ENCODE measurements at regions not wholly inside any gene's neighbourhood (a gene's known extent, or its start where the extent isn't known, plus 50 kb on each side); places are given as distances from the start of the nearest gene placed in this dataset.

DNA sequence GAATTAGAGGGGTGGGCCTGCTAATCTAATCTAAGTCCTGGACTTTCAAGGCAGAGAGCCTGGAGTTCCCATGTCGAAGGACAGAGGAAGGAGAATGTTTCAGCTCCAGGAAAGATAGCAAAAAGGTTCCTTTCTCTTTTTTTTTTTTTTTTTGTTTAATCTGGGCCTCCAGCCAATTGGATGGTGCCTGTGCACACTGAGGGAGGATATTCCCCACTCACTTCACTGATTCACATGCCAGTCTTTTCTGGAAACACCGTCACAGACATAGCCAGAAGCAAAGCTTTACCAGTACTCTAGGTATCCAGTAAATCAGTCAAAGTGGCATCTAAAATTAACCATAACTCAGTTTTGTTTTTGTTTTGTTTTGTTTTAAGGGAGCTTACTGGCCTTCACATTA lies 721.1 kb downstream of the TENT5A start:
- no peaks in the 10 kb centered on the region for H3K27me3 ChIP-seq (ENCODE audit: insufficient read depth, poor library complexity, severe bottlenecking)
- no peak overlapping the region for H3K27ac ChIP-seq (replicated peaks)
- H3K4me3 ChIP-seq (replicated peaks; ENCODE audit: insufficient read depth, low read length): no peak overlapping the region
- DNase-seq (ENCODE audit: low read depth in 1 of 2, low spot score in 1 of 2): no peak
- TF ChIP-seq POLR2AphosphoS5 (IDR thresholded peaks at IDR 0.05; ENCODE audit: low read depth): no peak
- no peak for TF ChIP-seq CTCF (IDR thresholded peaks at IDR 0.05; ENCODE audit: insufficient read depth, low read length)
- no peak for TF ChIP-seq GABPA (IDR thresholded peaks at IDR 0.05; ENCODE audit: low read depth)
- TF ChIP-seq REST (IDR thresholded peaks at IDR 0.05; ENCODE audit: insufficient replicate concordance, low read depth): no peak
- no peak for TF ChIP-seq SPI1 (IDR thresholded peaks at IDR 0.05; ENCODE audit: borderline replicate concordance, low read depth)

DNA sequence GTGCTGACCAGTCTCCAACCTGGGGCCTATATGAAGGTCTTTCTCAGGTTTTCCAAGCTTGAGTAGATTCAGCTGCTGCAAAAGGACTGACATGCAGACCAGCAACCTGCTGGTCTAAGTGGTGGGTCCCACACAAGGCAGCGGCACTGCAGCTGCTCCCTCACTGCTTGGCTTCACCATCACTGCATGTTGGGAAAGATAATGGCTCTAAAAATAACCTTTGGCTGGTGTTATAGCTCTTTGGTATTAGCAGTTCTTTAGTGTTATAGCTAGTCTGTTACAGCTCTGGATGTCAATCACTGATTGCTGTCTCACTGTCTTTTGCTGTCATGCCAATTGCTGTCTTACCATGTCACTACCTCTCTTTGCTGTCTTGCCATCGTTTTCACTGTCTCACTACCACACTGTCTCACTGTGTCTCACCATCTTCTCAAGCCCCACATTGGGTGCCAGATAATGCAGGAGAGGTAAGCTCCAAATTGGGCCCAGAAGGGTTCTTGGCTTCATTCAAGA lies 726.4 kb downstream of the TENT5A start:
- no peaks in the 10 kb centered on the region for H3K27me3 ChIP-seq (ENCODE audit: insufficient read depth, poor library complexity, severe bottlenecking)
- no peak overlapping the region for H3K4me3 ChIP-seq (replicated peaks; ENCODE audit: insufficient read depth, low read length)
- TF ChIP-seq CTCF (IDR thresholded peaks at IDR 0.05; ENCODE audit: insufficient read depth, low read length): no peak
- no peak for TF ChIP-seq SPI1 (IDR thresholded peaks at IDR 0.05; ENCODE audit: borderline replicate concordance, low read depth)
- no peak for TF ChIP-seq POLR2AphosphoS5 (IDR thresholded peaks at IDR 0.05; ENCODE audit: low read depth)
- TF ChIP-seq REST (IDR thresholded peaks at IDR 0.05; ENCODE audit: insufficient replicate concordance, low read depth): no peak
- TF ChIP-seq GABPA (IDR thresholded peaks at IDR 0.05; ENCODE audit: low read depth): no peak
- no peak for DNase-seq (ENCODE audit: low read depth in 1 of 2, low spot score in 1 of 2)
- H3K27ac ChIP-seq (replicated peaks): no peak overlapping the region

DNA sequence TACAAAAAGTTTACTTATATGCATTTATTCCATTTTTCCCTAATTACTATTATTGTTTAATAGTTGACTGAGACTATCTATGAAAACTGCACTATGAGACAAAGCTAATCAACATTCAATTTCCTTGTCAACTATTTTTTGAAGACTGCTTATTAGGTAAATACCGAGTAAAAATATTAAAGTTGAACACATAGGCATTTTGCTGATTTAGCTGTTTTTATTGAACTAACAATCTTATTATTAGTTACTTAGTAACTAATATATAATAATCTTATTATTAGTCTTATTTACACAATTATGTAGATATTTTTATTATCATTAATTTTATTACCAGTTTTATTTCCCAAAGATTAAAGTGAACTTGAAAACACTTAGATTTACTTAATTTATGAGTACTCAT lies 728.8 kb downstream of the TENT5A start:
- H3K27ac ChIP-seq (replicated peaks): no peak overlapping the region
- H3K27me3 ChIP-seq (ENCODE audit: insufficient read depth, poor library complexity, severe bottlenecking): no peaks in the 10 kb centered on the region
- no peak overlapping the region for H3K4me3 ChIP-seq (replicated peaks; ENCODE audit: insufficient read depth, low read length)
- no peak for DNase-seq (ENCODE audit: low read depth in 1 of 2, low spot score in 1 of 2)
- no peak for TF ChIP-seq GABPA (IDR thresholded peaks at IDR 0.05; ENCODE audit: low read depth)
- TF ChIP-seq REST (IDR thresholded peaks at IDR 0.05; ENCODE audit: insufficient replicate concordance, low read depth): no peak
- TF ChIP-seq CTCF (IDR thresholded peaks at IDR 0.05; ENCODE audit: insufficient read depth, low read length): no peak
- no peak for TF ChIP-seq SPI1 (IDR thresholded peaks at IDR 0.05; ENCODE audit: borderline replicate concordance, low read depth)
- no peak for TF ChIP-seq POLR2AphosphoS5 (IDR thresholded peaks at IDR 0.05; ENCODE audit: low read depth)

All from HL-60 (cell line).